ENCODE measurements at regions not wholly inside any gene's neighbourhood (a gene's known extent, or its start where the extent isn't known, plus 50 kb on each side); places are given as distances from the start of the nearest gene placed in this dataset.

- H3K79me1 ChIP-seq (ENCODE audit: low read length): no peaks in the 10 kb centered on the region
- no peaks in the 10 kb centered on the region for H3K9me3 ChIP-seq (ENCODE audit: insufficient read depth, low read depth, low read length)
- no peak overlapping the region for H4K91ac ChIP-seq (ENCODE audit: low read depth, low read length)
- no peak overlapping the region for H2BK120ac ChIP-seq (ENCODE audit: insufficient read depth, low read length, poor library complexity)
- H3K4me3 ChIP-seq (ENCODE audit: low read depth, low read length): no peak overlapping the region
- H2BK5ac ChIP-seq (ENCODE audit: low read depth, low read length, poor library complexity): no peak overlapping the region
- no peaks in the 10 kb centered on the region for H3K27me3 ChIP-seq (ENCODE audit: insufficient read depth, low read length)
- no peak overlapping the region for H2AFZ ChIP-seq (ENCODE audit: insufficient read depth, low read length, poor library complexity)
- H3K4me1 ChIP-seq (ENCODE audit: control insufficient read depth in 1 of 2, insufficient read depth in 2 of 2, low read length in 2 of 2): no peaks in the 10 kb centered on the region
- H2BK12ac ChIP-seq (ENCODE audit: low read length): no peak overlapping the region
- no CpG with 5 or more reads among the region's 3 CpGs for WGBS (ENCODE audit: extremely low coverage, insufficient coverage, insufficient read length)
- no peak overlapping the region for H3K4me2 ChIP-seq (ENCODE audit: low read length)
- no peak overlapping the region for H4K8ac ChIP-seq (ENCODE audit: low read depth, low read length)
- no peak overlapping the region for H3K9ac ChIP-seq (ENCODE audit: low read length)
- H3K27ac ChIP-seq (ENCODE audit: low read depth, low read length): no peak overlapping the region
- no peaks in the 10 kb centered on the region for H3K79me2 ChIP-seq (ENCODE audit: control insufficient read depth, insufficient read depth, low read length, poor library complexity)
- no peak overlapping the region for H3K14ac ChIP-seq (ENCODE audit: low read length)
- no peak overlapping the region for H3K4ac ChIP-seq (ENCODE audit: low read depth, low read length)
- no peak overlapping the region for H4K12ac ChIP-seq (ENCODE audit: low read depth, low read length)
- H3K18ac ChIP-seq (ENCODE audit: low read length): no peak overlapping the region
- DNase-seq: no peak
- H3K23ac ChIP-seq (ENCODE audit: low read length): no peak overlapping the region
- H3K36me3 ChIP-seq (ENCODE audit: control insufficient read depth in 1 of 2, insufficient read depth in 2 of 2, low read length in 2 of 2): no peaks in the 10 kb centered on the region
- H2AK5ac ChIP-seq (ENCODE audit: low read length): no peak overlapping the region
Measured at GRCh38 chr17:70654706-70655105, 485.4 kb downstream of the KCNJ2 start.

- Histone ChIP-seq H3K79me1 (ENCODE audit: low read length) (no peaks in the 10 kb centered on the region), H3K14ac (ENCODE audit: low read length) (no peak overlapping the region)
- WGBS (ENCODE audit: extremely low coverage, insufficient coverage, insufficient read length): no CpG with 5 or more reads among the region's 2 CpGs
Measured at GRCh38 chr17:70655176-70655958, 486.0 kb downstream of the KCNJ2 start.

DNA sequence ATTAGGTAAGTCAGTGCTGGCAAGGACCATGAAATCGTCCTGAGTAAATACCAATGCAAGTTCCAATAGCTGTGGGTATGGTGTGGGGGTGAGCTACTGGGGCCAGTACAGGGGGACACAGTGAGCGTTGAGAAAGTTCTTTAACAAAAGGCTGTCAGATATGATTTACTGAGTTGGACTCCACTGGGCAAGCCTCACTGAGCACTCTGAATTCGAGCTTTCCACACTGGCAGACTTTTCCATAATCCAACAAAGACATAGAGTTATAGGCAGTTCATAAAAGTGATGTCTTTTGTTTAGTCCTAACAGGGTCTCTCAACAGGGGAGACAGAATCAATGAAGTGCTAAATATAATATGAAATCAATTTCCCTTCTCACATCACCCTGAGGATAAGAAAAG lies 489.0 kb downstream of the KCNJ2 start:
- no peak overlapping the region for H4K12ac ChIP-seq (ENCODE audit: low read depth, low read length)
- no peaks in the 10 kb centered on the region for H3K79me2 ChIP-seq (ENCODE audit: control insufficient read depth, insufficient read depth, low read length, poor library complexity)
- H3K4me3 ChIP-seq (ENCODE audit: low read depth, low read length): no peak overlapping the region
- H3K27me3 ChIP-seq (ENCODE audit: insufficient read depth, low read length): no peaks in the 10 kb centered on the region
- WGBS (ENCODE audit: extremely low coverage, insufficient coverage, insufficient read length): no CpG with 5 or more reads among the region's 3 CpGs
- H2AFZ ChIP-seq (ENCODE audit: insufficient read depth, low read length, poor library complexity): no peak overlapping the region
- H3K23ac ChIP-seq (ENCODE audit: low read length): no peak overlapping the region
- no peak overlapping the region for H3K9ac ChIP-seq (ENCODE audit: low read length)
- H2BK5ac ChIP-seq (ENCODE audit: low read depth, low read length, poor library complexity): no peak overlapping the region
- no peaks in the 10 kb centered on the region for H3K36me3 ChIP-seq (ENCODE audit: control insufficient read depth in 1 of 2, insufficient read depth in 2 of 2, low read length in 2 of 2)
- H3K9me3 ChIP-seq (ENCODE audit: insufficient read depth, low read depth, low read length): no peaks in the 10 kb centered on the region
- no peak overlapping the region for H3K4me2 ChIP-seq (ENCODE audit: low read length)
- H3K18ac ChIP-seq (ENCODE audit: low read length): no peak overlapping the region
- DNase-seq: no peak
- no peak overlapping the region for H2AK5ac ChIP-seq (ENCODE audit: low read length)
- no peaks in the 10 kb centered on the region for H3K4me1 ChIP-seq (ENCODE audit: control insufficient read depth in 1 of 2, insufficient read depth in 2 of 2, low read length in 2 of 2)
- no peak overlapping the region for H3K14ac ChIP-seq (ENCODE audit: low read length)
- H3K79me1 ChIP-seq (ENCODE audit: low read length): no peaks in the 10 kb centered on the region
- H3K27ac ChIP-seq (ENCODE audit: low read depth, low read length): no peak overlapping the region
- no peak overlapping the region for H4K8ac ChIP-seq (ENCODE audit: low read depth, low read length)
- H2BK12ac ChIP-seq (ENCODE audit: low read length): no peak overlapping the region
- H3K4ac ChIP-seq (ENCODE audit: low read depth, low read length): no peak overlapping the region
- H4K91ac ChIP-seq (ENCODE audit: low read depth, low read length): no peak overlapping the region
- no peak overlapping the region for H2BK120ac ChIP-seq (ENCODE audit: insufficient read depth, low read length, poor library complexity)

More at GRCh38 chr17:70655176-70655958, 486.0 kb downstream of the KCNJ2 start:
- Histone ChIP-seq H3K4me3 (ENCODE audit: low read depth, low read length) (no peak overlapping the region), H2AFZ (ENCODE audit: insufficient read depth, low read length, poor library complexity) (no peak overlapping the region), H3K23ac (ENCODE audit: low read length) (no peak overlapping the region), H3K27me3 (ENCODE audit: insufficient read depth, low read length) (no peaks in the 10 kb centered on the region), H4K8ac (ENCODE audit: low read depth, low read length) (no peak overlapping the region), H2BK120ac (ENCODE audit: insufficient read depth, low read length, poor library complexity) (no peak overlapping the region), H3K36me3 (ENCODE audit: control insufficient read depth in 1 of 2, insufficient read depth in 2 of 2, low read length in 2 of 2) (no peaks in the 10 kb centered on the region), H2AK5ac (ENCODE audit: low read length) (no peak overlapping the region), H3K4ac (ENCODE audit: low read depth, low read length) (no peak overlapping the region), H3K79me2 (ENCODE audit: control insufficient read depth, insufficient read depth, low read length, poor library complexity) (no peaks in the 10 kb centered on the region), H3K18ac (ENCODE audit: low read length) (no peak overlapping the region), H2BK12ac (ENCODE audit: low read length) (no peak overlapping the region), H3K9me3 (ENCODE audit: insufficient read depth, low read depth, low read length) (no peaks in the 10 kb centered on the region), H3K9ac (ENCODE audit: low read length) (no peak overlapping the region), H4K12ac (ENCODE audit: low read depth, low read length) (no peak overlapping the region), H3K4me2 (ENCODE audit: low read length) (no peak overlapping the region), H3K4me1 (ENCODE audit: control insufficient read depth in 1 of 2, insufficient read depth in 2 of 2, low read length in 2 of 2) (no peaks in the 10 kb centered on the region), H3K27ac (ENCODE audit: low read depth, low read length) (no peak overlapping the region), H4K91ac (ENCODE audit: low read depth, low read length) (no peak overlapping the region), H2BK5ac (ENCODE audit: low read depth, low read length, poor library complexity) (no peak overlapping the region)
- no peak for DNase-seq

GRCh38 chr17:70658840-70659239 lies 489.5 kb downstream of the KCNJ2 start:
- H2BK120ac ChIP-seq (ENCODE audit: insufficient read depth, low read length, poor library complexity): no peak overlapping the region
- H2BK5ac ChIP-seq (ENCODE audit: low read depth, low read length, poor library complexity): no peak overlapping the region
- H3K9me3 ChIP-seq (ENCODE audit: insufficient read depth, low read depth, low read length): no peaks in the 10 kb centered on the region
- H4K8ac ChIP-seq (ENCODE audit: low read depth, low read length): no peak overlapping the region
- no peak overlapping the region for H4K12ac ChIP-seq (ENCODE audit: low read depth, low read length)
- H3K4ac ChIP-seq (ENCODE audit: low read depth, low read length): no peak overlapping the region
- no peak overlapping the region for H2AK5ac ChIP-seq (ENCODE audit: low read length)
- no peak overlapping the region for H3K14ac ChIP-seq (ENCODE audit: low read length)
- no peaks in the 10 kb centered on the region for H3K4me1 ChIP-seq (ENCODE audit: control insufficient read depth in 1 of 2, insufficient read depth in 2 of 2, low read length in 2 of 2)
- H3K27me3 ChIP-seq (ENCODE audit: insufficient read depth, low read length): no peaks in the 10 kb centered on the region
- no peaks in the 10 kb centered on the region for H3K79me2 ChIP-seq (ENCODE audit: control insufficient read depth, insufficient read depth, low read length, poor library complexity)
- no peaks in the 10 kb centered on the region for H3K36me3 ChIP-seq (ENCODE audit: control insufficient read depth in 1 of 2, insufficient read depth in 2 of 2, low read length in 2 of 2)
- no CpG with 5 or more reads among the region's 2 CpGs for WGBS (ENCODE audit: extremely low coverage, insufficient coverage, insufficient read length)
- no peak overlapping the region for H3K4me3 ChIP-seq (ENCODE audit: low read depth, low read length)
- no peak overlapping the region for H3K9ac ChIP-seq (ENCODE audit: low read length)
- no peak overlapping the region for H3K23ac ChIP-seq (ENCODE audit: low read length)
- DNase-seq: no peak
- H3K18ac ChIP-seq (ENCODE audit: low read length): no peak overlapping the region
- no peak overlapping the region for H3K27ac ChIP-seq (ENCODE audit: low read depth, low read length)
- H2AFZ ChIP-seq (ENCODE audit: insufficient read depth, low read length, poor library complexity): no peak overlapping the region
- no peak overlapping the region for H4K91ac ChIP-seq (ENCODE audit: low read depth, low read length)
- H3K79me1 ChIP-seq (ENCODE audit: low read length): no peaks in the 10 kb centered on the region
- no peak overlapping the region for H3K4me2 ChIP-seq (ENCODE audit: low read length)
- H2BK12ac ChIP-seq (ENCODE audit: low read length): no peak overlapping the region
